Colonic mucosa (tissue), 4 donors: ENCODE measurements at regions not wholly inside any gene's neighbourhood (a gene's known extent, or its start where the extent isn't known, plus 50 kb on each side); places are given as distances from the start of the nearest gene placed in this dataset.

Source experiments
- DNase-seq: peaks from one replicate; pipeline ENCODE4 v3.0.0-alpha.2; 2020
- H3K27ac ChIP-seq: fragments of 200-600 bp; one replicate; pipeline ENCODE4 v1.8.0; 2021
- H3K27me3 ChIP-seq: fragments of 200-600 bp; one replicate; pipeline ENCODE4 v1.8.0; 2021
- H3K36me3 ChIP-seq: fragments of 200-600 bp; one replicate; pipeline ENCODE4 v1.8.0; 2021
- H3K4me1 ChIP-seq: fragments of 200-600 bp; one replicate; pipeline ENCODE4 v1.8.0; 2021; ENCODE audit warnings: mild to moderate bottlenecking
- H3K4me3 ChIP-seq: fragments of 200-600 bp; one replicate; pipeline ENCODE4 v1.8.0; 2021
- H3K9ac ChIP-seq, 2 donors: one replicate each; pipeline ENCODE4 v1.7.0; 2013; ENCODE audit warnings: control low read depth in 2 of 2, low read depth in 2 of 2, low read length in 2 of 2
- H3K9me3 ChIP-seq: fragments of 200-600 bp; one replicate; pipeline ENCODE4 v1.8.0; 2021
- intact Hi-C: fragments of 100-400 bp; cut with DNase I; formaldehyde crosslinking; loops from one replicate; pipeline ENCODE4 v1.14.1; 2022
- TF ChIP-seq, protein P1 (sequence below): fragments of 200-600 bp; IDR thresholded peaks from one replicate; pipeline ENCODE4 v1.8.0; 2022; ENCODE audit warnings: antibody characterized with exemption, mild to moderate bottlenecking
- donor health status: healthy.
- donor health status: DM: no; HTN: no; CAD: no.
- donor health status: DM: no; HTN: no; CAD: no.

GRCh38 chr6:79416931-79417330 lies 120.3 kb downstream of the LCA5 start:
- H3K27ac ChIP-seq = no peak overlapping the region
- no peaks in the 10 kb centered on the region for H3K27me3 ChIP-seq
- no peak for DNase-seq
- no peaks in the 10 kb centered on the region for H3K4me1 ChIP-seq
- H3K9ac ChIP-seq = no peak overlapping the region
- intact Hi-C loops = no loop called here
- H3K9me3 ChIP-seq = no peaks in the 10 kb centered on the region
- TF ChIP-seq, protein P1, sequence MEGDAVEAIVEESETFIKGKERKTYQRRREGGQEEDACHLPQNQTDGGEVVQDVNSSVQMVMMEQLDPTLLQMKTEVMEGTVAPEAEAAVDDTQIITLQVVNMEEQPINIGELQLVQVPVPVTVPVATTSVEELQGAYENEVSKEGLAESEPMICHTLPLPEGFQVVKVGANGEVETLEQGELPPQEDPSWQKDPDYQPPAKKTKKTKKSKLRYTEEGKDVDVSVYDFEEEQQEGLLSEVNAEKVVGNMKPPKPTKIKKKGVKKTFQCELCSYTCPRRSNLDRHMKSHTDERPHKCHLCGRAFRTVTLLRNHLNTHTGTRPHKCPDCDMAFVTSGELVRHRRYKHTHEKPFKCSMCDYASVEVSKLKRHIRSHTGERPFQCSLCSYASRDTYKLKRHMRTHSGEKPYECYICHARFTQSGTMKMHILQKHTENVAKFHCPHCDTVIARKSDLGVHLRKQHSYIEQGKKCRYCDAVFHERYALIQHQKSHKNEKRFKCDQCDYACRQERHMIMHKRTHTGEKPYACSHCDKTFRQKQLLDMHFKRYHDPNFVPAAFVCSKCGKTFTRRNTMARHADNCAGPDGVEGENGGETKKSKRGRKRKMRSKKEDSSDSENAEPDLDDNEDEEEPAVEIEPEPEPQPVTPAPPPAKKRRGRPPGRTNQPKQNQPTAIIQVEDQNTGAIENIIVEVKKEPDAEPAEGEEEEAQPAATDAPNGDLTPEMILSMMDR = no peak
- no peak overlapping the region for H3K4me3 ChIP-seq
- no peaks in the 10 kb centered on the region for H3K36me3 ChIP-seq

DNA sequence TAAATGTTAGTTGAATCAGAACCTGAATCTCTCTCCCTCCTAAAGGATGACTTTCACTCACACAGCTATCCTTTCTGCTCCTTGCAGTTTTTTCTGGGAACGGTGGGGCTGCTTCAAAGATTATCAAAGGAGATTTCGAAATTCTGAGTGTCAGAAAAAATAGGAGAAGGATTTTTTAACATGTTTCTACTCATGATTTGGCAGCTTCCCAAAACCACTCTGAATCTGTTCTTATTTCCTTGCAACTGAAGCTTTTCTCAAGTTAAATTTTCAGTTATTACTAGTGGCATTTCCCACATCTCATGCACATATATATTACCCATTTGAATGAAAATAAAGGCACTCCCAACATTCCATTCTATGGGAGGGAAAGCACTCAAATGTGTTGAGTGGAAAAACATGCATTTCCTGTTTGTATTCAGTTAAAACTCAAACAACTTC lies 123.6 kb downstream of the LCA5 start:
- TF ChIP-seq, protein P1 = no peak
- no peak overlapping the region for H3K9ac ChIP-seq
- no peak for DNase-seq
- no peak overlapping the region for H3K27ac ChIP-seq
- H3K27me3 ChIP-seq = no peaks in the 10 kb centered on the region
- intact Hi-C loops = no loop called here
- no peaks in the 10 kb centered on the region for H3K4me1 ChIP-seq
- H3K9me3 ChIP-seq = no peaks in the 10 kb centered on the region
- H3K4me3 ChIP-seq = no peak overlapping the region
- H3K36me3 ChIP-seq = no peaks in the 10 kb centered on the region

DNA sequence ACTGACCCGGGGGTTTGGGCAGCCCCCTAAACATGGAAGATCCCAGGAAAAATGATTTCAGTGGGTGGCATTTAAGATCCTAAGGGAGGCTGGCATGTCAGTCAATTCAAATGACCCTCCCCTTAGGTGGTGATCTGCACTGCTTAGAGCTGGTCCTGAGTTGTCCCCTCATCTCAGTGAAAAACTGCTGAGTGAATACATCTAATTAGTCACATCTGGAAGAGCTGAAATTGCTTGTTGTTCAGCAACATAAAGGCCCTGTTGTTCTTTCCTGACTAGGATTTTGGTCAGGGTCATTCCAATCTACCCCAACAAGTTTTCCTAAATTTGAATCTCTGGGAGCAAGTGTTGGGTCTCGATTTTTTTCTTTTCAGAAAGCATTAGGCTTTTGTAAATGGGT lies 126.4 kb downstream of the LCA5 start:
- DNase-seq = no peak
- H3K36me3 ChIP-seq = no peaks in the 10 kb centered on the region
- intact Hi-C loops = no loop called here
- no peak overlapping the region for H3K4me3 ChIP-seq
- no peaks in the 10 kb centered on the region for H3K4me1 ChIP-seq
- H3K27me3 ChIP-seq = no peaks in the 10 kb centered on the region
- H3K27ac ChIP-seq = no peak overlapping the region
- H3K9me3 ChIP-seq = no peaks in the 10 kb centered on the region
- no peak overlapping the region for H3K9ac ChIP-seq
- TF ChIP-seq, protein P1 = no peak

GRCh38 chr6:79408256-79408974 lies 128.8 kb downstream of the LCA5 start:
- no peak overlapping the region for H3K4me3 ChIP-seq
- no peak overlapping the region for H3K27ac ChIP-seq
- H3K4me1 ChIP-seq = no peaks in the 10 kb centered on the region
- TF ChIP-seq, protein P1 = no peak
- H3K36me3 ChIP-seq = no peaks in the 10 kb centered on the region
- no peaks in the 10 kb centered on the region for H3K9me3 ChIP-seq
- no peaks in the 10 kb centered on the region for H3K27me3 ChIP-seq
- no peak overlapping the region for H3K9ac ChIP-seq
- DNase-seq = no peak
- intact Hi-C loops = loop anchor here (10.0 kb wide), 1 partner anchor 306 kb away; no protein-coding TSS in a partner anchor

DNA sequence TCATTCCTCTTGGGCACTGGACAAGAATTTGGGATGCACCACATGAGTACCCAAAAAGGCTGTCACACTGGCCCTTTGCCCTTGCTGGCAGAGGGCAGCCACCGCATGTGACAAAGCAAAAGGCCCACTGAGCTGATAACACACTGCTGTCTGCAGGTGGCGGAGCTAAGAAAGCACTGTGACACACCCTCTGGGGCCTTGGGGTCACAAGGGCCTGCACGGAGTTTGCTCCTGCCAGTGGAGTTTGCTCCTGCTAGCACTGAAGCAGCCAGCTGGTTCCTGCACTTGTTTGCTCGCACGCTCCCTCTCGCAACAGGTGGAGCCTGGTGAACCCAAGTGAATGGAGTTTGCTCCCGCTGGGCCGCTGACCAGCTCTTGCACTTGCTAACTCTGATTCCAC lies 132.6 kb downstream of the LCA5 start:
- H3K4me3 ChIP-seq = no peak overlapping the region
- no peaks in the 10 kb centered on the region for H3K4me1 ChIP-seq
- DNase-seq = peak; percentile 70
- H3K27ac ChIP-seq = no peak overlapping the region
- H3K9ac ChIP-seq = no peak overlapping the region
- intact Hi-C loops = loop anchor here (10.0 kb wide), 1 partner anchor 310 kb away; no protein-coding TSS in a partner anchor
- no peaks in the 10 kb centered on the region for H3K36me3 ChIP-seq
- H3K9me3 ChIP-seq = no peaks in the 10 kb centered on the region
- TF ChIP-seq, protein P1 = no peak
- no peaks in the 10 kb centered on the region for H3K27me3 ChIP-seq
